ENCODE measurements at regions not wholly inside any gene's neighbourhood (a gene's known extent, or its start where the extent isn't known, plus 50 kb on each side); places are given as distances from the start of the nearest gene placed in this dataset.
"Not testable (repeated sequence)": the region's sequence is repeated elsewhere in the genome, so short reads cannot be mapped to it uniquely, and the experiment has no call there.

DNA sequence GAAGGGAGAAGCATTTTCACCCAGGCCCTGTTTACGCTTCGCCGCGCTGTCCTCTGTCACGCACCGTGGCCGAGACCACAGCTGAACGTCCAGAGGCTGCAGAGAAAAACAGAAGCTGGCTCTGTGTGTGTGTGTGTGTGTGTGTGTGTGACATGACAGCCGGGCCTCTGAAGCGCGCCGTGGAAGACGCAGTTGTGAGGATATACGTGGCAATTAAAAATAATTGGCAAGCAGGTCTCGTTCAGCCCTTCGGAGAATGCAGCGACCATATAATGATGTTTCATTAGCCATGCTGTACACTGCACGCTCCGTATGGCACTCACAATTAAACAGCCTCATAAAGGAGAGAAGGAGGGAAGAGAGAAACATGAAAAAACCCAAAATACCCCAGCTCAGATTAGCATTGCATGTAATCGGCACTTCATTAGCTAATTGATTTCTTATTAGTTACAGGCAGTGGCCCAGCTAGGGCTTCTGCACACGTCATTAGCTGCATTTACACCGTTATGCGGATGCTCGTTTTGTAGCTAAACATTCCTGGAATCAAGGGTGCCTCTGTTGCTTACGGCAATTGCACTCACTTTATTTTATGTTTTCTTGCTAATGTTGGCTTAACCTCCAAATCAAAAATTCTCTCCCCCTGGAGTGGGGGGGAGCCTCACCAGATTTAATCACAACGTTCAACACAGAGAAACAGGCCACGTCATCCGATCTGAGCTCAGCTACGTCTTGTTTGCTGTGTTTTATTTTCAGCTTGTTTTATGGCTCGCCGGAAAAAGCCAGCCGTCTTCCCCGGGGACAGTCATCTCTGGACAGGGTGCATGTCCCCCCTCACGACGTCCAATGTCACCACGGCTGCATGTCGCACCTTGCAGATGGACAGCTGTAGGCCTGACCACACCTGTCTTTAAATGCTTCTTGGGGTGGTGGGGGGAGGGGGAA is 74.6 kb upstream of the SHOX start (continued):
- TF ChIP-seq CBX8 (IDR thresholded peaks at IDR 0.05; ENCODE audit: borderline replicate concordance, low read depth, low read length), result no peak

DNA sequence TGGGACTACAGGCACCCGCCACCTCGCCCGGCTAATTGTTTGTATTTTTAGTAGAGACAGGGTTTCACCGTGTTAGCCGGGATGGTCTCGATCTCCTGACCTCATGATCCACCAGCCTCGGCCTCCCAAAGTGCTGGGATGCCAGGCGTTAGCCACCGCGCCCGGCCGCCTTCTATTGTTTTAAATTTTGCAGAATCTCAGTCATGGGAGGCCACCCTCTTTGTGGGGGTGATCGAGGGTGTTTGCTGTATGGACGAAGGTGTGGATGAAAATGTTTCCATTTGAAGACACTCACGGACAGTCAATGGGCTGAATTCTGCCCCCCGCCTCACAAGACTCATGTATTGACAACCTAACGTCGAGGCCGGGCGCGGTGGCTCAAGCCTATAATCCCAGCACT is 73.0 kb upstream of the SHOX start:
- H2BK12ac ChIP-seq (ENCODE audit: low read depth, low read length); H3K4me2 ChIP-seq (ENCODE audit: insufficient read depth in 1 of 2, low read depth in 2 of 2, low read length in 2 of 2); H4K91ac ChIP-seq (replicated peaks; ENCODE audit: insufficient read length, low read length); CTCF ChIA-PET (ENCODE audit: partially characterized antibody); FAIRE-seq; H2BK20ac ChIP-seq (ENCODE audit: low read length); H3K79me1 ChIP-seq (ENCODE audit: low read depth, low read length); H4K5ac ChIP-seq (ENCODE audit: insufficient read length, low read depth, low read length); H2AFZ ChIP-seq (ENCODE audit: low read length); H3K27ac ChIP-seq (ENCODE audit: low read depth, low read length); H2BK120ac ChIP-seq (replicated peaks; ENCODE audit: low read depth, low read length); H3K4me3 ChIP-seq (ENCODE audit: extremely low read depth in 1 of 4, insufficient read depth in 2 of 4, low read depth in 3 of 4, low read length in 4 of 4); H3K18ac ChIP-seq (ENCODE audit: extremely low read depth, low read length); H3K36me3 ChIP-seq (ENCODE audit: control insufficient read depth in 2 of 4, insufficient read depth in 4 of 4, low read length in 3 of 4); H3K4me1 ChIP-seq (replicated peaks in 1 of 4; ENCODE audit: control insufficient read depth in 3 of 4, insufficient read depth in 4 of 4, low read length in 3 of 4); H3K56ac ChIP-seq (replicated peaks; ENCODE audit: insufficient read length, low read depth, low read length); H3K14ac ChIP-seq (ENCODE audit: insufficient read length); H3K23me2 ChIP-seq (ENCODE audit: low read depth, low read length); H4K20me1 ChIP-seq (replicated peaks in 1 of 2; ENCODE audit: control insufficient read depth in 1 of 2, insufficient read depth in 2 of 2, low read length in 2 of 2); H3K23ac ChIP-seq (ENCODE audit: insufficient read length); H2BK15ac ChIP-seq (ENCODE audit: low read length); H3K9me3 ChIP-seq (ENCODE audit: insufficient read depth in 2 of 2, low read depth in 1 of 2, low read length in 1 of 2); H3K79me2 ChIP-seq (ENCODE audit: control insufficient read depth in 1 of 2, insufficient read depth in 2 of 2, low read length in 2 of 2); H3K4ac ChIP-seq (replicated peaks; ENCODE audit: insufficient read length, low read depth, low read length); H2AK5ac ChIP-seq (ENCODE audit: low read depth, low read length); H3K9ac ChIP-seq (replicated peaks in 1 of 4; ENCODE audit: extremely low read depth in 1 of 4, low read depth in 3 of 4, low read length in 3 of 4); H3K27me3 ChIP-seq (replicated peaks in 1 of 4; ENCODE audit: control insufficient read depth in 3 of 4, extremely low read depth in 1 of 4, insufficient read depth in 3 of 4, low read length in 3 of 4); H2BK5ac ChIP-seq (ENCODE audit: low read depth, low read length); POLR2A ChIA-PET (ENCODE audit: partially characterized antibody); H4K8ac ChIP-seq (ENCODE audit: extremely low read depth, insufficient read depth, low read length): not testable (repeated sequence)
- WGBS, 2 experiments (ENCODE audit: extremely low coverage in 1 of 2, insufficient coverage in 1 of 2, insufficient read length in 1 of 2, insufficient replicate concordance in 2 of 2, low coverage in 1 of 2, low lambda C conversion rate in 2 of 2, missing lambda C conversion rate in 1 of 2), result 92% methylated on average over 21 of the region's 21 CpGs; no CpG with 5 or more reads in 1 of the 2 experiments
- DNase-seq (ENCODE audit: low read depth in 1 of 2, low spot score in 2 of 2), result peak in 1 of 2 experiments; percentile 35
